Colonic mucosa (tissue), 4 donors: ENCODE measurements at regions not wholly inside any gene's neighbourhood (a gene's known extent, or its start where the extent isn't known, plus 50 kb on each side); places are given as distances from the start of the nearest gene placed in this dataset.

ENCODE experiments used
- DNase-seq: peaks from one replicate; pipeline ENCODE4 v3.0.0-alpha.2; 2020
- H3K27ac ChIP-seq: fragments of 200-600 bp; one replicate; pipeline ENCODE4 v1.8.0; 2021
- H3K27me3 ChIP-seq: fragments of 200-600 bp; one replicate; pipeline ENCODE4 v1.8.0; 2021
- H3K36me3 ChIP-seq: fragments of 200-600 bp; one replicate; pipeline ENCODE4 v1.8.0; 2021
- H3K4me1 ChIP-seq: fragments of 200-600 bp; one replicate; pipeline ENCODE4 v1.8.0; 2021; ENCODE audit warnings: mild to moderate bottlenecking
- H3K4me3 ChIP-seq: fragments of 200-600 bp; one replicate; pipeline ENCODE4 v1.8.0; 2021
- H3K9ac ChIP-seq, 2 donors: one replicate each; pipeline ENCODE4 v1.7.0; 2013; ENCODE audit warnings: control low read depth in 2 of 2, low read depth in 2 of 2, low read length in 2 of 2
- H3K9me3 ChIP-seq: fragments of 200-600 bp; one replicate; pipeline ENCODE4 v1.8.0; 2021
- CTCF ChIP-seq: fragments of 200-600 bp; IDR thresholded peaks from one replicate; pipeline ENCODE4 v1.8.0; 2022; ENCODE audit warnings: antibody characterized with exemption, mild to moderate bottlenecking
- intact Hi-C: fragments of 100-400 bp; cut with DNase I; formaldehyde crosslinking; loops from one replicate; pipeline ENCODE4 v1.14.1; 2022
- donor health status: healthy.
- donor health status: DM: no; HTN: no; CAD: no.
- donor health status: DM: no; HTN: no; CAD: no.

GRCh38 chr20:22241609-22242008 is 342.8 kb downstream of the FOXA2 start:
- no peak for DNase-seq
- intact Hi-C loops: no loop called here
- H3K9ac ChIP-seq: no peak overlapping the region
- no peaks in the 10 kb centered on the region for H3K9me3 ChIP-seq
- H3K4me3 ChIP-seq: no peak overlapping the region
- H3K36me3 ChIP-seq: no peaks in the 10 kb centered on the region
- no peak for TF ChIP-seq CTCF
- H3K27ac ChIP-seq: no peak overlapping the region
- H3K4me1 ChIP-seq: no peaks in the 10 kb centered on the region
- H3K27me3 ChIP-seq: no peaks in the 10 kb centered on the region

- Histone ChIP-seq H3K27me3 (no peaks in the 10 kb centered on the region), H3K4me1 (no peaks in the 10 kb centered on the region), H3K4me3 (no peak overlapping the region), H3K36me3 (no peaks in the 10 kb centered on the region), H3K27ac (no peak overlapping the region), H3K9ac (no peak overlapping the region), H3K9me3 (no peaks in the 10 kb centered on the region)
- no peak for TF ChIP-seq CTCF
- intact Hi-C loops: no loop called here
- DNase-seq: no peak
Observed at GRCh38 chr20:22232923-22233322, 351.4 kb downstream of the FOXA2 start.

GRCh38 chr20:22232473-22232872 is 351.9 kb downstream of the FOXA2 start:
- TF ChIP-seq CTCF: no peak
- no peak overlapping the region for H3K9ac ChIP-seq
- no peaks in the 10 kb centered on the region for H3K36me3 ChIP-seq
- no peaks in the 10 kb centered on the region for H3K4me1 ChIP-seq
- no peak overlapping the region for H3K27ac ChIP-seq
- no peak overlapping the region for H3K4me3 ChIP-seq
- no peaks in the 10 kb centered on the region for H3K27me3 ChIP-seq
- intact Hi-C loops: no loop called here
- no peak for DNase-seq
- no peaks in the 10 kb centered on the region for H3K9me3 ChIP-seq

GRCh38 chr20:22226849-22227700 is 357.3 kb downstream of the FOXA2 start:
- Histone ChIP-seq H3K27me3 (no peaks in the 10 kb centered on the region), H3K9ac (no peak overlapping the region), H3K9me3 (no peaks in the 10 kb centered on the region), H3K27ac (no peak overlapping the region), H3K4me1 (no peaks in the 10 kb centered on the region), H3K36me3 (no peaks in the 10 kb centered on the region), H3K4me3 (no peak overlapping the region)
- no peak for DNase-seq
- TF ChIP-seq CTCF: no peak
- intact Hi-C loops: no loop called here

- intact Hi-C loops: no loop called here
- Histone ChIP-seq H3K27me3 (no peaks in the 10 kb centered on the region), H3K9ac (no peak overlapping the region), H3K4me3 (no peak overlapping the region), H3K9me3 (no peaks in the 10 kb centered on the region), H3K36me3 (no peaks in the 10 kb centered on the region), H3K27ac (no peak overlapping the region), H3K4me1 (no peaks in the 10 kb centered on the region)
- TF ChIP-seq CTCF: no peak
- DNase-seq: no peak
Observed at GRCh38 chr20:22223236-22223635, 361.1 kb downstream of the FOXA2 start.
